ENCODE measurements at regions not wholly inside any gene's neighbourhood (a gene's known extent, or its start where the extent isn't known, plus 50 kb on each side); places are given as distances from the start of the nearest gene placed in this dataset.
"Not testable (repeated sequence)": the region's sequence is repeated elsewhere in the genome, so short reads cannot be mapped to it uniquely, and the experiment has no call there.

GRCh38 chr20:56916345-56916622 lies 287.2 kb downstream of the TFAP2C start:
- H3K9me3 Mint-ChIP-seq (ENCODE audit: low read depth) = peaks cover 3% of the 10 kb centered on the region
- ATAC-seq = no peak
- CTCF ChIA-PET = no interaction called here
- no peak for DNase-seq
- H3K27ac Mint-ChIP-seq = no peak overlapping the region
- H3K4me1 Mint-ChIP-seq = no peaks in the 10 kb centered on the region
- H3K27me3 Mint-ChIP-seq = no peaks in the 10 kb centered on the region
- no peaks in the 10 kb centered on the region for H3K36me3 Mint-ChIP-seq
- H3K4me3 Mint-ChIP-seq = no peak overlapping the region

GRCh38 chr20:56920041-56920440 lies 290.9 kb downstream of the TFAP2C start:
- H3K27me3 Mint-ChIP-seq = peaks cover 26% of the 10 kb centered on the region
- H3K9me3 Mint-ChIP-seq (ENCODE audit: low read depth); H3K4me3 Mint-ChIP-seq; CTCF ChIA-PET; DNase-seq; H3K4me1 Mint-ChIP-seq; ATAC-seq; H3K27ac Mint-ChIP-seq; H3K36me3 Mint-ChIP-seq: not testable (repeated sequence)

GRCh38 chr20:56922497-56922896 lies 293.4 kb downstream of the TFAP2C start:
- CTCF ChIA-PET = no interaction called here
- Mint-ChIP-seq H3K4me3 (no peak overlapping the region), H3K27me3 (peaks cover 49% of the 10 kb centered on the region), H3K4me1 (no peaks in the 10 kb centered on the region), H3K36me3 (no peaks in the 10 kb centered on the region), H3K9me3 (ENCODE audit: low read depth) (no peaks in the 10 kb centered on the region), H3K27ac (no peak overlapping the region)
- no peak for ATAC-seq
- DNase-seq = no peak

GRCh38 chr20:56924292-56925081 lies 295.4 kb downstream of the TFAP2C start:
- Mint-ChIP-seq H3K9me3 (ENCODE audit: low read depth) (no peaks in the 10 kb centered on the region), H3K27me3 (peaks cover 67% of the 10 kb centered on the region), H3K4me1 (no peaks in the 10 kb centered on the region), H3K4me3 (no peak overlapping the region), H3K27ac (no peak overlapping the region), H3K36me3 (no peaks in the 10 kb centered on the region)
- CTCF ChIA-PET = no interaction called here
- DNase-seq (no peak), ATAC-seq (no peak)

- Mint-ChIP-seq H3K36me3 (no peaks in the 10 kb centered on the region), H3K27me3 (peaks cover 72% of the 10 kb centered on the region), H3K9me3 (ENCODE audit: low read depth) (no peaks in the 10 kb centered on the region), H3K4me3 (no peak overlapping the region), H3K4me1 (no peaks in the 10 kb centered on the region), H3K27ac (no peak overlapping the region)
- no peak for ATAC-seq
- CTCF ChIA-PET = no interaction called here
- DNase-seq = no peak
Measured at GRCh38 chr20:56925082-56925830, 296.1 kb downstream of the TFAP2C start.

GRCh38 chr20:56925831-56926170 lies 296.7 kb downstream of the TFAP2C start:
- Mint-ChIP-seq H3K27me3 (peaks cover 72% of the 10 kb centered on the region), H3K4me3 (no peak overlapping the region), H3K9me3 (ENCODE audit: low read depth) (no peaks in the 10 kb centered on the region), H3K4me1 (no peaks in the 10 kb centered on the region), H3K36me3 (no peaks in the 10 kb centered on the region), H3K27ac (no peak overlapping the region)
- no peak for DNase-seq
- ATAC-seq = no peak
- CTCF ChIA-PET = no interaction called here

- no peaks in the 10 kb centered on the region for H3K4me1 Mint-ChIP-seq
- CTCF ChIA-PET = no interaction called here
- peaks cover 72% of the 10 kb centered on the region for H3K27me3 Mint-ChIP-seq
- ATAC-seq = no peak
- no peaks in the 10 kb centered on the region for H3K36me3 Mint-ChIP-seq
- H3K4me3 Mint-ChIP-seq = no peak overlapping the region
- DNase-seq = no peak
- H3K27ac Mint-ChIP-seq = no peak overlapping the region
- no peaks in the 10 kb centered on the region for H3K9me3 Mint-ChIP-seq (ENCODE audit: low read depth)
Measured at GRCh38 chr20:56926501-56926900, 297.4 kb downstream of the TFAP2C start.

- no peak overlapping the region for H3K4me3 Mint-ChIP-seq
- ATAC-seq = no peak
- CTCF ChIA-PET = no interaction called here
- H3K36me3 Mint-ChIP-seq = no peaks in the 10 kb centered on the region
- DNase-seq = no peak
- no peaks in the 10 kb centered on the region for H3K9me3 Mint-ChIP-seq (ENCODE audit: low read depth)
- peaks cover 72% of the 10 kb centered on the region for H3K27me3 Mint-ChIP-seq
- no peaks in the 10 kb centered on the region for H3K4me1 Mint-ChIP-seq
- H3K27ac Mint-ChIP-seq = no peak overlapping the region
Measured at GRCh38 chr20:56927127-56927526, 298.0 kb downstream of the TFAP2C start.

GRCh38 chr20:56928007-56928406 lies 298.9 kb downstream of the TFAP2C start:
- DNase-seq = no peak
- ATAC-seq = no peak
- CTCF ChIA-PET = no interaction called here
- Mint-ChIP-seq H3K36me3 (no peaks in the 10 kb centered on the region), H3K9me3 (ENCODE audit: low read depth) (no peaks in the 10 kb centered on the region), H3K4me1 (no peaks in the 10 kb centered on the region), H3K27me3 (peaks cover 66% of the 10 kb centered on the region), H3K4me3 (no peak overlapping the region), H3K27ac (no peak overlapping the region)

GRCh38 chr20:56929606-56930005 lies 300.5 kb downstream of the TFAP2C start:
- ATAC-seq (no peak), DNase-seq (no peak)
- H3K36me3 Mint-ChIP-seq = no peaks in the 10 kb centered on the region
- no peaks in the 10 kb centered on the region for H3K4me1 Mint-ChIP-seq
- H3K27me3 Mint-ChIP-seq = peaks cover 51% of the 10 kb centered on the region
- H3K27ac Mint-ChIP-seq = no peak overlapping the region
- H3K4me3 Mint-ChIP-seq = no peak overlapping the region
- no peaks in the 10 kb centered on the region for H3K9me3 Mint-ChIP-seq (ENCODE audit: low read depth)
- CTCF ChIA-PET = no interaction called here

GRCh38 chr20:56930876-56931275 lies 301.8 kb downstream of the TFAP2C start:
- H3K27ac Mint-ChIP-seq = no peak overlapping the region
- no peak overlapping the region for H3K4me3 Mint-ChIP-seq
- DNase-seq (no peak), ATAC-seq (no peak)
- CTCF ChIA-PET = no interaction called here
- H3K9me3 Mint-ChIP-seq (ENCODE audit: low read depth) = no peaks in the 10 kb centered on the region
- no peaks in the 10 kb centered on the region for H3K36me3 Mint-ChIP-seq
- H3K4me1 Mint-ChIP-seq = no peaks in the 10 kb centered on the region
- peaks cover 40% of the 10 kb centered on the region for H3K27me3 Mint-ChIP-seq

GRCh38 chr20:56932575-56933330 lies 303.6 kb downstream of the TFAP2C start:
- H3K9me3 Mint-ChIP-seq (ENCODE audit: low read depth) = no peaks in the 10 kb centered on the region
- CTCF ChIA-PET = interaction anchor here (0.6 kb wide), 1 partner anchor 382 kb away, joined by 3 read pairs; no protein-coding TSS in a partner anchor
- no peak for DNase-seq
- H3K36me3 Mint-ChIP-seq = no peaks in the 10 kb centered on the region
- no peak overlapping the region for H3K27ac Mint-ChIP-seq
- H3K4me1 Mint-ChIP-seq = no peaks in the 10 kb centered on the region
- no peak overlapping the region for H3K4me3 Mint-ChIP-seq
- ATAC-seq = no peak
- peaks cover 21% of the 10 kb centered on the region for H3K27me3 Mint-ChIP-seq

- no peaks in the 10 kb centered on the region for H3K36me3 Mint-ChIP-seq
Measured at GRCh38 chr20:56933331-56933698, 304.2 kb downstream of the TFAP2C start.

GRCh38 chr20:56934888-56935287 lies 305.8 kb downstream of the TFAP2C start:
- no peak overlapping the region for H3K27ac Mint-ChIP-seq
- CTCF ChIA-PET = no interaction called here
- no peaks in the 10 kb centered on the region for H3K36me3 Mint-ChIP-seq
- no peak overlapping the region for H3K4me3 Mint-ChIP-seq
- peaks cover 1% of the 10 kb centered on the region for H3K27me3 Mint-ChIP-seq
- ATAC-seq = no peak
- H3K4me1 Mint-ChIP-seq = no peaks in the 10 kb centered on the region
- no peak for DNase-seq
- no peaks in the 10 kb centered on the region for H3K9me3 Mint-ChIP-seq (ENCODE audit: low read depth)

More at GRCh38 chr20:56933331-56933698, 304.2 kb downstream of the TFAP2C start:
- Mint-ChIP-seq H3K4me3 (no peak overlapping the region), H3K9me3 (ENCODE audit: low read depth) (no peaks in the 10 kb centered on the region), H3K27ac (no peak overlapping the region), H3K4me1 (no peaks in the 10 kb centered on the region), H3K27me3 (peaks cover 17% of the 10 kb centered on the region)
- CTCF ChIA-PET = no interaction called here
- ATAC-seq (no peak), DNase-seq (no peak)
